Nephron progenitor cell (in vitro differentiated cells): ENCODE measurements at regions not wholly inside any gene's neighbourhood (a gene's known extent, or its start where the extent isn't known, plus 50 kb on each side); places are given as distances from the start of the nearest gene placed in this dataset.

ENCODE experiments used
- DNase-seq: peaks from one replicate; pipeline ENCODE4 v3.0.0; 2021
- H3K27ac Mint-ChIP-seq: 2 replicates; pipeline ENCODE4 v1.8.0; 2021; ENCODE audit warnings: mild to moderate bottlenecking, moderate library complexity, mixed read lengths
- H3K27me3 Mint-ChIP-seq: 2 replicates; pipeline ENCODE4 v1.8.0; 2021; ENCODE audit warnings: mild to moderate bottlenecking, low read depth, mixed read lengths; ENCODE audit not compliant: poor library complexity
- H3K36me3 Mint-ChIP-seq: 2 replicates; pipeline ENCODE4 v1.8.0; 2021; ENCODE audit warnings: low read depth, mixed read lengths
- H3K4me1 Mint-ChIP-seq: 2 replicates; pipeline ENCODE4 v1.8.0; 2021; ENCODE audit warnings: mixed read lengths
- H3K4me3 Mint-ChIP-seq: 2 replicates; pipeline ENCODE4 v1.8.0; 2021; ENCODE audit warnings: mild to moderate bottlenecking, moderate library complexity, mixed read lengths
- H3K9me3 Mint-ChIP-seq: 2 replicates; pipeline ENCODE4 v1.8.0; 2021; ENCODE audit warnings: mild to moderate bottlenecking, moderate library complexity, mixed read lengths
- CTCF ChIP-seq: fragments of 200-600 bp; sonication (generic); IDR thresholded peaks from 2 replicates; pipeline ENCODE4 v1.5.0; 2021; ENCODE audit warnings: antibody characterized with exemption

- no peak for DNase-seq
- no peak for TF ChIP-seq CTCF
- Mint-ChIP-seq H3K4me1 (peaks cover 20% of the 10 kb centered on the region), H3K9me3 (no peaks in the 10 kb centered on the region), H3K27ac (no peak overlapping the region), H3K4me3 (no peak overlapping the region), H3K27me3 (peaks cover 6% of the 10 kb centered on the region), H3K36me3 (no peaks in the 10 kb centered on the region)
Observed at GRCh38 chr1:14082331-14082730, 382.3 kb downstream of the PRDM2 start.

DNA sequence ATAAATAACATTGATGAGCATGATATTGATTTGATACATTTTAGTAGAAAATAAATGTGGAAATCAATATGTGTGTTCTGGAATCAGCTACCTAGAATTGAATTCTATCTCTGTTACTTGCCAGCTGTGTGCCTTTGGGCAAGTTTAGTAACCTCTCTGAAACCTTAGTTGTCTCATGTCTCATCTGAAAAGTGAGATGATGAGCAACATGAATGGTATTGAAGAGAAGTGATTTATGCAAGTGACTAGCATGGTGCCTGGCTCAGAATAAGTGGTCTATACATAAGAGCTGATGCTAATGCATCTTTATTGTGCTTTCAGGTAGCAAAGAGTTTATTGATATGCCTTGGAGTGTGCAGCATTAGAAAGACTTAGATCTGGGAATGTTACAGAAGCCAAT lies 383.3 kb downstream of the PRDM2 start:
- no peak for TF ChIP-seq CTCF
- Mint-ChIP-seq H3K36me3 (no peaks in the 10 kb centered on the region), H3K9me3 (peaks cover under 1% of the 10 kb centered on the region), H3K27ac (no peak overlapping the region), H3K4me1 (peaks cover 10% of the 10 kb centered on the region), H3K27me3 (peaks cover 6% of the 10 kb centered on the region), H3K4me3 (no peak overlapping the region)
- DNase-seq, result no peak

DNA sequence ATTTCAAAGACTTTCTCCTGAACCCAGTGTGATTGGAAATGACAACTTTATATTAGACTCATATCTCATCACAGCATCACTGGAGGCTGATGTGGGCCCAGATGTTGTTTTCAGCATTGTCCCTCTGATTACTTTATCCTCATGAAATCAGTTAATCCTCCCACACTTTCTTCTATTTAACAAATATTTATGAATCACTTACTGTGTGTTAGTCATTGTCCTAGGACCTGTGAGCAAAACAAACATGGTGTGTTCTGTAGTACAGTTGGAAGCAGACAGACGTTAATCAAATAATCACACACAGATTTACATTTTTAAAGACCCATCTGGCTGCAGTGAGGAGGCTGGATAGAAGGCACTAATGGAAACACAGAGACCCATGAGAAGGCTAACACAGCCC lies 383.7 kb downstream of the PRDM2 start:
- TF ChIP-seq CTCF, result no peak
- Mint-ChIP-seq H3K9me3 (peaks cover 4% of the 10 kb centered on the region), H3K4me1 (peaks cover 10% of the 10 kb centered on the region), H3K4me3 (no peak overlapping the region), H3K27me3 (peaks cover 6% of the 10 kb centered on the region), H3K36me3 (no peaks in the 10 kb centered on the region), H3K27ac (no peak overlapping the region)
- DNase-seq, result no peak

GRCh38 chr1:14090062-14090461 lies 390.1 kb downstream of the PRDM2 start:
- Mint-ChIP-seq H3K36me3 (peaks cover 11% of the 10 kb centered on the region), H3K9me3 (peaks cover 26% of the 10 kb centered on the region), H3K4me3 (no peak overlapping the region), H3K27me3 (peaks cover 3% of the 10 kb centered on the region), H3K4me1 (peaks cover 5% of the 10 kb centered on the region), H3K27ac (no peak overlapping the region)
- TF ChIP-seq CTCF, result no peak
- DNase-seq, result no peak

- Mint-ChIP-seq H3K27ac (no peak overlapping the region), H3K4me1 (peaks cover 5% of the 10 kb centered on the region), H3K36me3 (peaks cover 11% of the 10 kb centered on the region), H3K27me3 (peaks cover 3% of the 10 kb centered on the region), H3K4me3 (no peak overlapping the region), H3K9me3 (peaks cover 26% of the 10 kb centered on the region)
- TF ChIP-seq CTCF, result no peak
- no peak for DNase-seq
Observed at GRCh38 chr1:14090531-14090930, 390.5 kb downstream of the PRDM2 start.

DNA sequence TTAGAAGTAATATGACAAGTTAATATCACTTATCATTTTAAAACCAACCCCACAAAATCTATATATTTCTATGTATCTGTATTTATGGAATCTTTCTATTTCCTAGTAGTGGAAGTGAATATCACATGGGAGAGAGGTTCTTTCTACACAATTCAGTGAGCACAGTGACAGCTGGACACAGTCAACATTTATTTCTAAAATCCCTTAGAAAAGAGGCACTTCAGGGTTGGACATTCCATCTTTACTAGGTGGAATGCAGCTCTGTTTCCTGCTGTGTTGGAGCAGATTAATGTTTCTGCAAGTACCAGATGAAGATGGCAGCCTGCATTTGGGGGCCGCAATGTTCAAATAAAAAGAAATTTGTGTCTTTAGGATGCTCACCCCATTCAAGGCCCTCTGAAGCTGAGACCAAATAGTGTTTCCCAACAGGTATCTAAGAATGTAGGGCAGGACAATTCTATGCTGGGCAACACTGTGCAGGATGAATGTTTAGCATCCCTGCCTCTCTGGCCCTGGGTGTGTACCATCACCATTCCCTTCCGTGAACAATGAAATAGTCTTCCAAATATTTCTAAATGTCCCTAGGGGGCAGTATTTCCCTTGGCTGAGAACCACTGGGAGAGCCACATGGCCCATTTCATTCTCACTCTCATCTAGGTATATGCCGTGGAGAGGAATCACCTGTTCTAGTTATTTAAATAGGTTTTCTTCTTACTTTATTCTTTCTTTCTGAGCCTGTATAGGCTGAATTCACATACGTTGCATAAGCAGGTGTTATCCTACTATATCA lies 394.8 kb downstream of the PRDM2 start:
- TF ChIP-seq CTCF, result peak; percentile 45
- no peak for DNase-seq
- H3K27me3 Mint-ChIP-seq, result peaks cover 6% of the 10 kb centered on the region
- H3K4me3 Mint-ChIP-seq, result no peak overlapping the region
- H3K9me3 Mint-ChIP-seq, result peaks cover 17% of the 10 kb centered on the region
- H3K4me1 Mint-ChIP-seq, result peaks cover 5% of the 10 kb centered on the region
- H3K36me3 Mint-ChIP-seq, result peaks cover 11% of the 10 kb centered on the region
- no peak overlapping the region for H3K27ac Mint-ChIP-seq
